GM04504 (cell line): ENCODE measurements at regions not wholly inside any gene's neighbourhood (a gene's known extent, or its start where the extent isn't known, plus 50 kb on each side); places are given as distances from the start of the nearest gene placed in this dataset.

Source experiments
- DNase-seq: peaks from one replicate; pipeline ENCODE4 v3.0.0-alpha.2; 2012; ENCODE audit warnings: low read depth

DNA sequence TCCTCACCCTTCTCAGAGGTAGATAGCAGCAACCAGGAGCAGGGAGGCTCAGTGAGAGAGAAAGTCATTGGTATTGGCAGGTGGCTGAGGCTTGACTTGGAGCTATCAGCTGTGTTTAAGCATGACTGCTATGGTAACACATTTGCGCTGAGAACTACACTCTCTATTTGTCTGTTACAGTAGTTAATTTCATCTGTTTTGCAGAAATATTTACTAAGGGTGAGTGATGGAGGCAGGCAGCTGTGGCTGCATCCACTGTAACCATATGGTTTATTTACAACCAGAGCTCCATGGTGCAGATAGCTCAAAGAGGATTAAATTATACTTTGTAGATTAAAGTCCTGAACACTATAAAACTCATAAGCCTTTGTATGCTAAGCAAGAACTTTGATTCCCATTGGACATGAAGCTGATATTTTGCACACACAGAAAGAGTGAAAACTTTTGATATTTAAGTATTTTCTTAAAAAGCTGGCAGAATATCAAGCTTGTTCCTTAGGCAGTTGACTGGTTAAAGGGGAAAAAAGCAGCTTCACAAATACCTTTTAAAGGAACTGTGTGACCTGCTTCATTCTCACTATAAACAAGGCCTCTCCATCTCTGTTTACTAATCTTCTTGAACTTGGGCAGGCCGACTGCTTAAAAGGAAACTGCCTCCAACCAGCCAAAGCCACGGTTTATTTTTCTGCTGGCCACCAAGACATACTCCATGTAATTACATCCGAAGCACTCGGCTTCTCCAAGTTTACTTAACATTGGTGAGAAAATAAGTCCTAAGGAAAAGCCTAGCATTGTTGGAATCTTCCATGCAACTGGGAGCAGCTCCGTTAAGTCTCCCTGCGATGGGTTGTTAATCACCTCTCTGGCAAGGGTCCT is 299.8 kb upstream of the ZFHX3 start:
- DNase-seq: no peak

DNA sequence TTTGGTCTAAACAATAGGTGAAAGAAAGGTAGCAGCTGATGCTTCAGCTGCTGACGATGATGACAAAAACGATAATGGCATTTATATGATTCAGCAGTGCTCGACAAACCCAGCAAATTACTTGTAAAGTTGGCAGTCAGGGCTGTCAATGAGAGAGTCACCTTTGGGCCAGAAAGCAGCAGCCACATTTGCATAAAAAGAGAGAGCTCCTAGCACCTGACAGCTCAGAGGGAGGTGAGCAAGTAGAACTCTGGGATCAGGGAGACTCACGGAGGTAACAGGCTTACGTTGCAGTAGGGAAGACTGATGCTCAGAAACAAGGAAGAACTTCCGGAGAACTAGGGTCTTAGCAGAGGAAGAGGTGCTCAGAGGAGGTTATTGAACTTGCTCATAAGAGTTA is 291.9 kb upstream of the ZFHX3 start:
- no peak for DNase-seq

DNA sequence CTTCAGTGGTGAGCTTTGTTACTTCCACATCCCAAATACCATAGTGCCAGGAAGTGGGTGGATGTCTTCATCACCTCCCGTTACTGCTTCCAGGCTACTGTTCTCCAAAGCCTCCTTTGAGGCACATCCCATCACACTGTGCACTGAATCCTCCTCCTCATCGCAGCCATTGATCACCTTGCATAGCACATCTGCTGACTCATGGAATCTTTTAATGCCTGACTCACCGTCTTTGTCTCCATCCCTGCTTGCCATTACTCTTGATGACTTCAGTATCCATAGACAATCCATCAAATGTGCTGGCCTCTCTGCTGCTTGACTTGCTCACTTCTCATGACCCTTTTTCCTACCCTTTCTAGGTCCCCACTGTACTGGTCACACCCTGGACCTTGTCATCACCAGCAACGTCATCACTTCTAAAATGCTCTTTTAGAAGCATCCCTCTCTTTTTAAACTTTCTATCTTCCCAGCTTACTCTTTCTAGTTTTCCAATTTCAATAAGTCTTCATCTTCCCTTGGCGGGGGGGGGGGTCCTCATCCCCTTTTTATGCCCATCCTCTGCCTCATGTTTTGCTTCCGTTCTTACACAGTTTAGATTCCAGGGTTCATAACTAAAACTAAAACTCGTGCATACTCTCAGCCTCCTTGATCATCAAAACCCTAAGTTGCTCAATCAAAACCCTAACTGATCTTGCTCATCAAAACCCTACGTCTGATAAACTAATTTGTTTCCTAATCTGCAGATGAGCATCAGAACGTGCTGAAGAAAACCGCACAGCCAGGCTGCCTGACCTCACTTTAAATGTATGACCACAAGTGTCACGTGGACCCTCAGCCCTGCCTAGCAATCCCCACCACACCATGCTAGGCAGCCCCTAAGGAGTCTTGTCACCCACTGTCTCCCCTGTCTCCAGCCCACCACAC is 289.7 kb upstream of the ZFHX3 start:
- no peak for DNase-seq

DNA sequence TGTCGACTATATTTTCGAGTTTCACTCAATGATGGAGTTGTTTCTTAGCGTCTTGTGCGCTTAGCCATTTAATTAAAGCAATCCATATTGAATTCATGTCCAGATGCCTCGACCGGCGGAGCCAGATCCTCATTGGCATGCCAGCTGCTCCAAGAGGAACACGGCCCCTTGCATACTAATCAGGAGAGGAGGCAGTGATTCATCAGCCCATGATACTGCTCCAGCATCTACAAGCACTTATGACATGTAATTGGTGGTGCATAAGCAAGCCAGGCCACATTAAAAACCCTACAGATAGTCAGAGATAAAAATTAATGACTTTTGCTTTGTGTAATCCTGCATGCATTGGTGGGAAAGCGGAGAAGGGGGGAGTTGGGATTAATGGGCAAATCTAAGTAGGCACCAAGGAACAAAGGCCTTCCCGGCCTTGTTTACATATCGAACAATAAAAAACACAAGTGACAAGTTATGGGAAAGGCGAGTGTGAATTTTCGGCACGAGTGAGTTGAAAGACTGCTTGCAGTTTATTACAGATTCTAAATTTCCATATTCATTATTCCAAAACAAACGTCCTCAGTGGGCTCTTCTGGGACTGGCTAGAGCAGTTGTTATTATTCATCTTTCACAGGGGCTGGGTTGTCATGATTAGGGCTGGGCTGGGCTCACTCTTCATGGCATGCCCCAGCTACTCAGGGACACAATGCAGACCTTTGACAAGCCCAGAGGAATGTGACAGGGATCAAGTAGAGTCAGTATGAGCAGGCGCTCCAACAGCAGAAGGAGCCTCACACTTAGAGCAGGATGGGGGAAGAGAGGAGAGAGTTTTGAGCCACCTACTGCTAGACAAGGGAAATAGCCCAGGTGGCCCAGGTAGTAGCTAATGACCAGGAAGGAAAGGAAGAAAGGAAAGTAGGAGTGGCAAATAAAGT is 281.7 kb upstream of the ZFHX3 start:
- no peak for DNase-seq

DNA sequence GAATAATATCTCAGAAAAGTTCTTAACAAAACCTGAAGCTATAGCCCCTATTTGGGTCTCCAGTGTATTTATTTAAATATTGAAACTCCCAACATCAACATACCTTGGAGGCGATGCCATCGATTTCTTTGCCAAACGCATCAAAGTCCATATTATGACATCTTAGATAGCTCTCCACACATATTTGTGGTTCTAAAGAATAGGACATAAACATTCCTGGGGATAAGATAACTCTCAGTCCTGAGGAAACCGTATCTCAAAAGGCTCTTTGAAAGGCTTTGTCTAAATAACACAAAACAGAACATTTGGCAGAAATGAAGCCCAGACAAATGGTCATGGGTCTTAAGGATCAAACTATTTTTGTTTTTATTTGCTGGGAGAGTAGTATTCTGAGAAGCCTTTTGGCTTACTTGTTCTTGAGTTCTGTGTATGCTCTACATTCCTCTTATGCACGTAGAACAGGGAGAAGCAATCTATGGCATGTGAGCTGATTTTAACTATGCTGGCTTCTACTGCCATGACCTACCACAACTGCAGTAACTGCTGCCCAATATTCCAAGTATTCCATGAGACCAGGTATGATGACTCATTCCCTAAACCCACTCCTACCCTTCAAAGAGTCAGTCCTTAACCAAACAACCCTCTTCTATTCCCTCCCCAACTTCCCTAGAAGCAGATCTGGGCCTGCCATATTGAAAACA is 279.0 kb upstream of the ZFHX3 start:
- DNase-seq: no peak

DNA sequence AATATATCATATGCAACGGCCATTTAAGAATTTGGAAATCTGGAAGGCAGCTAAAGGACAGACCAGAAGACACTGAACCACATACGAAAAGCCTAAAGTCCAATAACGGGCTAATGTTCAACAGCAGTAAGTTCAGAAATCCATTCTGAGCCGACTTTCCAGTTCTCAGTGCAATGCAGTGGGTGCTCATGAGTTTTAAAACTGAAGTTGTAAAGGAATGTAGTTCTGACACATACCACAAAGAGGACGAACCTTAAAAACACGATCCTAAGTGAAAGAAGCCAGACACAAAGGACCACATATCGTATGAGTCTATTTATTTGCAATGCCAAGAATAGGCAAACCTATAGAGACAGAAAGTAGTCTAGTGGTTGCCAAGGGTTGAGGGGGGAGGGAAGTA is 278.3 kb upstream of the ZFHX3 start:
- no peak for DNase-seq

DNA sequence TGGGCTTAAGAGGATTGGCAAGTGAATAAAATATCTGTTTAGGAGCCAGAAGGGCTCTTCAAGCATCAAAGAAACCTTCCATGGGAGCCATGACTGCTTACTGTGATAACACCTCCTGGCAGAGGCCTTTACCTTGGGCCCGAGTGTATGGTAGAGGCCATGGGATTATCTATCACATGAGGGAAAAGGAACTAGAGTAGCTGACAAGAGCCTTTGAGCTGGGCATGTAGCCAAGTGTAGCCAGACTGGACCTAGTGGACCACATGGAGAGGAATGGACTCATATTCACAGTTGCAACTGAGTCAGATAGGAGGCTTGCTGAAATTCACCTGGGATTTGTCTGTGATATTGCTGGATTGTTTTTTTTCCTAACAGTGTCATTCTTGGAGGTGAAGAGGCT is 276.0 kb upstream of the ZFHX3 start:
- no peak for DNase-seq

DNA sequence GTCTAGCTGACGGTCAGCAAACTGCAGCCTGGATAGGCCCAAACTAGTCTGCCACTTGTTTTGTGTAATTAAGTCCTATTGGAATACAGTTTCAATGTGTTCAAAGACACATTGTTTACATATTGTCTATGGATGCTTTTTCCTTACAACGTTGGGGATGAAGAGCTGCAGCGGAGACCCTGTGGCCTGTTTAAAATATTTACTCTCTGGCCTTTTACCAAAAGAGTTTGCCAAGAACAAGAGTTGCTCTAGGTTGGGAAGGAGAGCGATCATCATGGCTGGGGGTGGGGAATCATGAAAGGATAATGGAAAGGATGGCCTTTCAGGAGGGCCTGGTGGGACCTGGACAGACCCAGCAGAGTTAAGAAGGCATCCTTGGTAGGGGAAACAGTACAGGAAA is 274.9 kb upstream of the ZFHX3 start:
- no peak for DNase-seq

DNA sequence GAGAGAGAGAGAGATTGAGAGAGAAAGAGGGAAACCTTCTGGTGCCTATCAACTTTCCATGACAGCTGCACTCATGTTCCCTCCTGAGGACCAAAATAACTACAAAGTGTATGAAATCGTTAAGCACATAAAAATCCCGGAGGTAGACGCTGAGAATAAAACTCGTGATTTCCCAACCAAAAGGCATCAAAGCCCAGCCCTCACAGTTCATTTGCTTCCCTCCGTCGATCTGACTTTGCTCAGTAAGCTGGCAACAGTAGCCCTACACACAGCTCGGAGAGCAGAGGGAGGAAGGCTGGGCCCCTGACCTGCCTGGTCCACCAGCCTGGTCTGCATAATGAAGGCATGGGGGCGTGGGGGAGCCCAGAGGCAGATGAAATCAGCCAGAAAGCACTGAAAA is 273.9 kb upstream of the ZFHX3 start:
- no peak for DNase-seq

DNA sequence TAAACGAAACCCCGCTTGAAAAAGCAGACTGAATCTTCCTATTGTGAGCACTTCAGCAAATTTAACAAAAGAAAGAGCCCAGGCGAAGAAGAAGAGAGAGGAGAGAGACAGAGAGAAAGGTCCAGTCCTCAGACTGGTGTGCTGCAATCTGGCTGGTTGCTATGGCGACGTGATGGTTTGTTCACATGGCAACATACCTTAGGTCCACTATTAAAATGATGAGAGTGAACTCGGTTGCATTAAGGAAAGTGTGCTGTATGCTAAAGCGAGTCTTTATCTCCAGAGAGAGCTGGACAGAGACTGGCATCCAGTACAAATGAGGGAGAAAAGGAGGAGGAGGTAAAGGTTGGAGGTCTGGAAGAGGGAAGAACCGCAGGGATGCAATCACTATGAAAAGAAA is 271.8 kb upstream of the ZFHX3 start:
- no peak for DNase-seq

DNA sequence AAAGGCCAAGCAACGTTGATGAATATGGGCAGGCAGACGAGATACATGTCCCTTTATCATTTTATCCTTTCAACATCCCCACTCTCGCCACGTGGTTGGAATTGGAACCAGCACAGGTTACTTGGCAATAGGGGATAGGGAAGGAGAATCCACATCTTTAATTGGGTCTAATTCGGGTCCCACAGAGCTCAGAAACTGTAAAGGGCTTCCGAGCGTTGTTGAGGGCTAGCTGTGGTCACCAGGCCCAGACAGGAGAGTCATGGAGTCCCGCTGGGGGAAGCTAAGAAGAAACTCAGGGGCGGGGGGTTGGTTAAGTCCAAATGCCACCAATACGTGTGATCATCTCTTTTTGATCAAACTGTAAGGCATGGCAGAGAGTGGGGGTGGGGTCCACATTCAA is 271.3 kb upstream of the ZFHX3 start:
- DNase-seq: no peak

DNA sequence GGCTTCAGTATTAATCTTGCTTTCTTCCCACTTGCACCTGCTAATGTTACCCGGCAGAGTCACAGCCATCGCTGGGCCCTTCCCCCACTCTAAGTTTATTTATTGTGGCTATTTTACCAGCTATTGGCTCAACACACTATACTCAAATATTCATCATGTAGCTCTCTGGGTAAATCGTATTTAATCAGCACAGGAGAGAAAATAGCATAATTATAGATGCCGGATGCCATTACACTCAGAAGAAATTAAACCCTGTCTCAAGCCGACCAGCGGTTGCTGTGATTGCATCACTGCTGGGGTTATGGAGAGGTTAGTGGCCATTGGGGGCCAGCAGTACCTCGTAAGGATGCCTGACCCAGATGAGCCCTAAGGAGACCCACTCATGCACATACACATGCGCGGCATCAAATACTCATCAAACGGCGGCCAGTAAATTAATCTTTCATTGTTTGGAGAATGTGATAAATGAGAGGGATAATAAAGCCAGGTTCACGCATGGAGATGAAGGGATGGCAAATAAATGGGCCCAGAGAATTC is 269.5 kb upstream of the ZFHX3 start:
- DNase-seq: no peak

DNA sequence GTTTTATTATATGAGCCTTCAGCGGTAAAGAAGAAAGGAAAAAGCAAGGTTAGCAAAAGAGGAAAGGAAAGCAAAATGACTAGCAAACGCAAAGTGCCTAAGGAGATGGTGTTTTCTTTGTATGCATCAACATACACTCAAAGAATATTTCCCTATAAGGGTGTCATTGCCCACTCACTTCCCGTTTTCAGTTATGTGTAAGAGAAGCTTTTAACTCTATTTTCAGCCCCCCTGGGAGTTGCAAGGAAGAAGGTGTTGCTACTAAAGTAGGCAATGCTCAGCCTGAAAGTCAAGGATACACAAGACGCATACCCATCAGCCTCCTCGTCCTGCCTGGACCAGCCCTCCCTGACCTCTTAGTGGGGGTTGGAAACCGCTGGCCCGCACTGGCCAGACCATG is 267.7 kb upstream of the ZFHX3 start:
- DNase-seq: no peak

DNA sequence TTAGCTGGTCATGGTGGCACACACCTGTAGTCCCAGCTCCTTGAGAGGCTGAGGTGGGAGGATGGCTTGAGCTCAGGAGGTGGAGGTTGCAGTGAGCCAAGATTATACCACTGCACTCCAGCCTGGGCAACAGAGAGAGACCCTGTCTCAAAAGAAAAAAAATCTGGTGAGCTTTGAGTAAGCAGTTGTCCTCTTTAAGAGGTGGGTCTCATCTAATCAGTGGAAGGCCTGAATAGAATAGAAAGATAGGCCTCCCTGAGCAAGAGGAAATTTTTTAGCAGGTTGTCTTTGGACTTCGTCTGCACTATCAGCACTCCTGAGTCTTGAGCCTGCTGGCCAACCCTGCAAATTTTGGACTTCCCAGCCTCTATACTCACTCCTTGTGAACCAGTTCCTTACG is 266.0 kb upstream of the ZFHX3 start:
- DNase-seq: no peak

DNA sequence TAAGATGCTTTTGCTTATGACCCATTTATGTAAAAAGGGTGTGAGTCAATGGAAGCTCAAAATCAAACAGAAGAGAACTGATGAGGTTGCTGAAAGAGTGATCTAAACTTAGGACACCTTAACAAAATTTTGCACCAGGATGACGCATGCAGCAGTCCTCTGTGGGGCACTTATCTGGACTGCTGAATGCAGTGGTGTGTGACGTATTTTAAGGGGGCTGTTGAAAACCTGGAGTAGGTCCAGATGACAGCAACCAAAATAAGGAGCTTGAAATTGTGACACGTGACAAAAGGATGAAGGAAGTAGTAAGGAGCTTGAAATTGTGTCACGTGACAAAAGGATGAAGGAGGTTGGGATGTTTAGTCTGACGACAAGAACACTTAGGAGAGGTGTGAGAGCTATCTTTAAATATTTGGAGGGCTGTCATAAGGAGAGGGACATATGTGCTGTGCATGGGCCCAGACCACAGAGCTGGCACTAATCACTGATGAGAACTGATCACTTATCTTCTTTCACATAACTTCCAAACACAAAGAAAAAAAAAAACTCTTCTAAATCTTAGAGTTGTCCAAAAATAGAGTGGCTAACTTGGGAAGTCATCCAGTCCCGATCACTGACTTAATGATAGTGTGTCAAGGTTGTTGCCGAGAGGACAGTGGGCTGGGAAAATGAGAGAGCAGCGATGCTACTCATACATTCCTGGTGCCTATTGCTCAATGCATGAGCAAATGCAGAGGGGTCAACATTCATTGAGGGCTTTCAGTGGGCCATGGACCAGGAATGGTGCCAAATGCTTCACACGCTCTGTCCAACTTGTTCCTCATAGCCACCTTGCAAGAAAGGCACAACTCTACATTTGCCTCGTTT is 264.2 kb upstream of the ZFHX3 start:
- DNase-seq: no peak

DNA sequence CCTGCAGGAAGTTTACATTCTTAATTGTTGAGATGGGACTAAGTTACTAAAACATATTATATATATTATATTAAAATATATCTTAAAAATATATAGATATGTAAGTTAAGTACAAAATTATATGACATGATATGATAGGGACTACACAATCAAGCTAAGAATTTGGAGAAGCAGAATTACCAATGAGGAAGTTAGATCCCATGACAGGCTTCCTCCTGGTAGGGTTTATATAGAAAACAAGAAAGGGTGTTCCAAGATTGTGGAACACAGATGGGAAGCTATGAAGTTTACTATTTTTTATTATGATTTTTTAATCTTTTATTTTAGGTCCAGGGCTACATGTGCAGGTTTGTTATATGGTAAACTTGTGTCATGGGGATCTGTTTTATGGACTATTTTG is 260.8 kb upstream of the ZFHX3 start:
- DNase-seq: no peak

DNA sequence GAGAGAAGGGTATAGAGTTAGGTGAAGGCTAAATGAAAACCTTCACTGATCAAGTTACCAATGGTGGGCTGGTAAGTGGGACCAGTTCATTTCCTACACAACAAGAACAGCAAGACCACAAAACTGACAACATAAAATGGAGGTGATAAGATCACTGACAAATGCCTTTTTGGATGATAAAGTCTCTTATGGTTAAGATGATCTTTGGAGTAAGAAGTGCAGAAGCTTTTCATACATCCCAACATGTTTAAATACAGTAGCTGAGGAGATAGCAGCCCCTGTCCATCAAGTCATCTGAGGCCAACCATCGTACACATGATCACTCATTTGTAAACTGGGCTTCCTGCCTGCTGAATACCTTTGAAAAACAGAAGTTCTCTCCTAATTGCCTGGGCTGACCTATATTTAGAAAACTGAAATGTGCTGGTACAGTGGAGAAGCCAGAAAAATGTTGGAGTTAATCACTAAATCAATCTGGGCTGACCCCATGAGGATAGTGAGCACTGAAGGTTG is 259.0 kb upstream of the ZFHX3 start:
- DNase-seq: no peak

DNA sequence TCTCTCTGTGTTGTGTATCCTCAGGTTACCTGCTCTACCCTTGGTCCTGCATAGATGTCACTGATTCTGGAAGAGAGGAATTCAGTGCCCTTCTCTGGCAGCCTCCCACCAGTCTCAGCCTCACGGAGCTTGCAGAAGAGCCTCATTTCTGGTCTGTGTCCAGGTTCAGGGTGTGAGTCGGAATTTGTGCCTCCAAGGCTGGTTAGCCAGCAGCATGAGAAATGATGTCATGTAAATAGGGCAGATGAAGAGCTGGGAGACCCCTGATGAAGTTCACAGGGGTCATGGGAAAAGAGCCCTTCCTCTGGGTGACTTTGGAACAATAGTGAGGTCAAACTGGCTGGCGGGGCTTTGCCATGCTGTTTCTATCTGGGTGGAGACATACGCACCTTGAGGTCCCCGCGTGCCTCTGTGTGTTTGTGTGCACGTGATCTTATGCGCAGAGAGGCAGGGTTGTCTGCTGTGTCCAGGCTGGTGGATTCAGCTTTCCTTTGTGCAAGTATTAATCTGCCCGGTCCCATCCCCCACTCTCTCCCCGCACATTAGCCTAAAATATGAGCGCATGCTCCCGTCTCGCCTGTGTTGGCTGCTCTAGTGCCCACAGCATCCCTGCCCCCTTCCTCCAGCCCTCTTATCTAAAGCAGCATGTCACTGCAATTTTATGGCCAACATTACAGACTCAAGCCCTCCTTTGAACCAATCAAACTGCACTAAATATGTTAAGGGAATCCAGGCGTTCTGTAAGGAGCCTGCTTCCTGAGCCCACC is 256.3 kb upstream of the ZFHX3 start:
- no peak for DNase-seq

DNA sequence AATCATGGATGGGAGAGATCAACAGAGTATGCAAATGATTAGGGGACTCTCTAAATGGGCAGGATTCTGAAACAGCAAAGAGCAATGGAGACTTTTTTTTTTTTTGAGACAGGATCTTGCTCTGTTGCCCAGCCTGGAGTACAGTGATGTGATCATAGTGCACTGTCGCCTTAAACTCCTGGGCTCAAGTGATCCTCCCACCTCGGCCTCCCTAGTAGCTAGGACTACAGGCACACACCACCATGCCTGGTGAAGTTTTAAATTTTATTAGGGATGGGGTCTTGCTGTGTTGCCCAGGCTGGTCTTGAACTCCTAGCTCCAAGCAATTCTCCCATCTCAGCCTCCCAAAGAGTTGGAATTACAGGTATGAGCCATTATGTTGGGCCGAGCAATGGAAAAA is 255.0 kb upstream of the ZFHX3 start:
- no peak for DNase-seq
